ENCODE measurements at regions not wholly inside any gene's neighbourhood (a gene's known extent, or its start where the extent isn't known, plus 50 kb on each side); places are given as distances from the start of the nearest gene placed in this dataset.

DNA sequence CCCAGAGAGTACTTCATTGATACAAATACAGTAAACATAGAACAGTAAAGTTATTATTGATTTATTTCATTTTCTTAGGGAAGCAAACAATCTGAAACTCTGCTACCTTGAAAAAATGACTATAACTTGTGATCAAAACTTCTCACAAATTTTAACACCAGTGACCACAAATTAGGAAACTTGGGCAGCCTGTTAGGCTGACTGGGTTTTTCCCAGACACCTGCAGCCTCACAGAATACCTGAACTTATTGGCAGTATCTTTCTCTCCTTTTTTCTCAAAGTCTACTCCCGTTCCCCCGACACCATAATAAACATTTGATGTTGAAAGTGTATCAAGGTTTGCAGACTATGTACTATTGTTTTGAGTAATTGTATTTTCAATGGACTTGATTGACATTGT is 360.5 kb downstream of the LMO7 start:
- TF ChIP-seq, protein P1, sequence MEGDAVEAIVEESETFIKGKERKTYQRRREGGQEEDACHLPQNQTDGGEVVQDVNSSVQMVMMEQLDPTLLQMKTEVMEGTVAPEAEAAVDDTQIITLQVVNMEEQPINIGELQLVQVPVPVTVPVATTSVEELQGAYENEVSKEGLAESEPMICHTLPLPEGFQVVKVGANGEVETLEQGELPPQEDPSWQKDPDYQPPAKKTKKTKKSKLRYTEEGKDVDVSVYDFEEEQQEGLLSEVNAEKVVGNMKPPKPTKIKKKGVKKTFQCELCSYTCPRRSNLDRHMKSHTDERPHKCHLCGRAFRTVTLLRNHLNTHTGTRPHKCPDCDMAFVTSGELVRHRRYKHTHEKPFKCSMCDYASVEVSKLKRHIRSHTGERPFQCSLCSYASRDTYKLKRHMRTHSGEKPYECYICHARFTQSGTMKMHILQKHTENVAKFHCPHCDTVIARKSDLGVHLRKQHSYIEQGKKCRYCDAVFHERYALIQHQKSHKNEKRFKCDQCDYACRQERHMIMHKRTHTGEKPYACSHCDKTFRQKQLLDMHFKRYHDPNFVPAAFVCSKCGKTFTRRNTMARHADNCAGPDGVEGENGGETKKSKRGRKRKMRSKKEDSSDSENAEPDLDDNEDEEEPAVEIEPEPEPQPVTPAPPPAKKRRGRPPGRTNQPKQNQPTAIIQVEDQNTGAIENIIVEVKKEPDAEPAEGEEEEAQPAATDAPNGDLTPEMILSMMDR (IDR thresholded peaks at IDR 0.05; ENCODE audit: unreplicated experiment), result no peak
- Mint-ChIP-seq H3K4me3 (no peak overlapping the region), H3K9me3 (peaks cover 12% of the 10 kb centered on the region), H3K4me1 (no peaks in the 10 kb centered on the region), H3K36me3 (no peaks in the 10 kb centered on the region), H3K27me3 (ENCODE audit: low read depth) (no peaks in the 10 kb centered on the region), H3K27ac (no peak overlapping the region)
- no peak for DNase-seq (ENCODE audit: low spot score in 2 of 2, unreplicated experiment in 2 of 2)

DNA sequence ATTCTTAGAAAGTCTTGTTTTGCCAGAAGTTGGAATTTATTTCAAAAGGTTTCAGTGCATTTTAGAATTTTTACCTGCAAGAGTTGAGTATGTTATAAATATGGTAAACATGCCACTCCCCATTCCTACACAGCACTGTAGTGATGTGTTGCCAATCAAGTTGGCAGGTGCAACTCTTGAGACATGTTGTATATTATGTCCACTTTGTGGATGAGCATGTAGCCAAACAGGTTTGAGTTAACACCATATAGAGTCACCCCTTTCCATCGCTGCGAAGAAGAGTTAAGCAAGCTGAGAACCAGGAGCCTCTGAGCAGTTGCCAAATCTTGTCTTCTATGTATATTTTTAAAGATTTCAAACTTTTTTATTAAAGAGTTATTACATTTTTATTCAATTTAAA is 359.8 kb downstream of the LMO7 start:
- no peaks in the 10 kb centered on the region for H3K36me3 Mint-ChIP-seq
- no peak overlapping the region for H3K27ac Mint-ChIP-seq
- no peaks in the 10 kb centered on the region for H3K4me1 Mint-ChIP-seq
- no peak overlapping the region for H3K4me3 Mint-ChIP-seq
- H3K9me3 Mint-ChIP-seq, result peaks cover 12% of the 10 kb centered on the region
- DNase-seq (ENCODE audit: low spot score in 2 of 2, unreplicated experiment in 2 of 2), result no peak
- TF ChIP-seq, protein P1 (IDR thresholded peaks at IDR 0.05; ENCODE audit: unreplicated experiment), result no peak
- no peaks in the 10 kb centered on the region for H3K27me3 Mint-ChIP-seq (ENCODE audit: low read depth)

DNA sequence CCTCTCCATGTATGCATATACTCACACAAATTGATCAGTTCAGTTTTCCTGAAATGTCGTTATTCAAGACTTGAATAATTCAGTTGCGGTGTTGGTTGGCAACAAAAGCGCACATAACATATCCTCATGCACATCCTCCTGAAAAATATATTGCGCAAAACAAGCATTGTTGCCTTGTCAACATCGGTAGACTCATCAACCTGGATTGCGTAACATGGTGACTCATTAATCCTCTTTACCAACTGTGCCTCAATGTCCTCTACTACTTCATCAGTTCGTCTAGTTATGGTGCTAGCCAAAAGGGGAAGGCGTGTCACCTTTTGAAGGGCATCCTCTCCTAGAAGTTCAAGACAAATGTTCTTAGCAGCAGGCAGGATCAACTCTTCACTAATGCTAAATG is 357.7 kb downstream of the LMO7 start:
- DNase-seq (ENCODE audit: low spot score in 2 of 2, unreplicated experiment in 2 of 2), result no peak
- Mint-ChIP-seq H3K27ac (no peak overlapping the region), H3K4me1 (no peaks in the 10 kb centered on the region), H3K9me3 (peaks cover 30% of the 10 kb centered on the region), H3K4me3 (no peak overlapping the region), H3K27me3 (ENCODE audit: low read depth) (no peaks in the 10 kb centered on the region), H3K36me3 (no peaks in the 10 kb centered on the region)
- TF ChIP-seq, protein P1 (IDR thresholded peaks at IDR 0.05; ENCODE audit: unreplicated experiment), result no peak

DNA sequence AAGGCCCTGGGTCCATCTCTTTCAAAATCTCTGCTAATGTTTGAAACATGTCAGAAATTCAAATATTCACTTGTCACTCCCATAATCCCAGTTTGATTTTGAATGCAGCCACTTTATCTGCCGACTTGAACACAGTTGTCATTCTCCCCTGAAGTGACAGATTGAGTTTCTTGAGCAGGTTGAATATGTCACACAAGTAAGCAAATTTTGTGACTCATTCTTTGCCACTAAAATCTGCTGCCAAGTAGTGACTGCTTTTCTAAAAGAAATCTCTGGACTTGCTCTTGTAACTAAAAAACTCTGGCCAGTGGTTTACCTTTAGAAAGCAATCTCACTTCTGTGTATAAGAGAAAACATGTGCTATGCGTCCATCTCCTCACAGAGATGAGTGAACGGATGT is 357.1 kb downstream of the LMO7 start:
- H3K27ac Mint-ChIP-seq, result no peak overlapping the region
- H3K9me3 Mint-ChIP-seq, result peaks cover 36% of the 10 kb centered on the region
- no peaks in the 10 kb centered on the region for H3K36me3 Mint-ChIP-seq
- H3K4me1 Mint-ChIP-seq, result no peaks in the 10 kb centered on the region
- no peak overlapping the region for H3K4me3 Mint-ChIP-seq
- TF ChIP-seq, protein P1 (IDR thresholded peaks at IDR 0.05; ENCODE audit: unreplicated experiment), result no peak
- DNase-seq (ENCODE audit: low spot score in 2 of 2, unreplicated experiment in 2 of 2), result no peak
- H3K27me3 Mint-ChIP-seq (ENCODE audit: low read depth), result no peaks in the 10 kb centered on the region

DNA sequence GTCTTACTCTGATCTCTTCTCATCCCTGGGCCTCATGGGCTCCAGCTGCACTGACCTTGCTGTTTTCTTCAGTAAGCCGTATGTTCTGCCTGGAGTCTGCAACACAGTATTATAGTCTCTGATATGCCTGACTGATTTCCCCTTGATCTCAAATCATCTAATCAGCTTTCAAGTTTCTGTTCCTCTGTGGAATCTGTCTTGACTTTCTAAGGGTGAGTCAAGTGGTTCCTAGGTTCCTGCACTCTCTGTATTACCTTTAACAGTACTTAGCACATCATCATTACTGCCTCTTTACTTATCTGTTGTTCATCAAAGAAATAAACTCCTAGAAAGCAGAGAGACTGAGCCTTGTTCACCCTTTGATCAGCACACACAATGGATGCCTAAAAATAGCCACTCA is 350.7 kb downstream of the LMO7 start:
- H3K4me1 Mint-ChIP-seq, result peaks cover 11% of the 10 kb centered on the region
- H3K36me3 Mint-ChIP-seq, result peaks cover 6% of the 10 kb centered on the region
- TF ChIP-seq, protein P1 (IDR thresholded peaks at IDR 0.05; ENCODE audit: unreplicated experiment), result no peak

DNA sequence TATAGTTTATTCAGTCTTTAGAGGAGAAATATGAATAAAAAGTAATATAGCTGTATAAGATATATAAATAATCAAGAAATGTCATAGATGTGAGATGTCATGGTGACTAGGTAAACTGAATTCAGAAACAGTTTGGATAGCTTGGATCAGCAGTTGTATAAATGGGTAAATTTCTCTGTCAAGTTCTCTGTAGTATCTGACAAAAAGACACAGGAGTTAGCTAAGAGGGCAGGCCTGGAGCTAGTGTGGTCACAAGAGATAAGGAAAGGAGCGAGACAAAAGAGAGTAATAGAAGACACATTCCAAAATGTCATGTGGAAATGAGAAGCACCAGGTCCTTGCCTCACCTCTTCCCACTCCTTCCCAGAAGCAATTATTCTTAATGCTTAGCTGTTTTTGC is 349.0 kb downstream of the LMO7 start:
- Mint-ChIP-seq H3K36me3 (peaks cover 6% of the 10 kb centered on the region), H3K27ac (no peak overlapping the region), H3K9me3 (peaks cover 44% of the 10 kb centered on the region), H3K27me3 (ENCODE audit: low read depth) (no peaks in the 10 kb centered on the region), H3K4me1 (peaks cover 24% of the 10 kb centered on the region), H3K4me3 (no peak overlapping the region)
- no peak for DNase-seq (ENCODE audit: low spot score in 2 of 2, unreplicated experiment in 2 of 2)
- TF ChIP-seq, protein P1 (IDR thresholded peaks at IDR 0.05; ENCODE audit: unreplicated experiment), result no peak

More for the DNA sequence above, 350.7 kb downstream of the LMO7 start:
- H3K27me3 Mint-ChIP-seq (ENCODE audit: low read depth), result no peaks in the 10 kb centered on the region
- no peak for DNase-seq (ENCODE audit: low spot score in 2 of 2, unreplicated experiment in 2 of 2)
- H3K9me3 Mint-ChIP-seq, result peaks cover 51% of the 10 kb centered on the region
- H3K27ac Mint-ChIP-seq, result no peak overlapping the region
- no peak overlapping the region for H3K4me3 Mint-ChIP-seq
